NCI-H460 (cell line): ENCODE measurements at regions not wholly inside any gene's neighbourhood (a gene's known extent, or its start where the extent isn't known, plus 50 kb on each side); places are given as distances from the start of the nearest gene placed in this dataset.

Experiments used
- DNase-seq: peaks from one replicate; pipeline ENCODE4 v3.0.0-alpha.2; 2016; ENCODE audit warnings: low read depth; ENCODE audit errors: extremely low read depth

DNA sequence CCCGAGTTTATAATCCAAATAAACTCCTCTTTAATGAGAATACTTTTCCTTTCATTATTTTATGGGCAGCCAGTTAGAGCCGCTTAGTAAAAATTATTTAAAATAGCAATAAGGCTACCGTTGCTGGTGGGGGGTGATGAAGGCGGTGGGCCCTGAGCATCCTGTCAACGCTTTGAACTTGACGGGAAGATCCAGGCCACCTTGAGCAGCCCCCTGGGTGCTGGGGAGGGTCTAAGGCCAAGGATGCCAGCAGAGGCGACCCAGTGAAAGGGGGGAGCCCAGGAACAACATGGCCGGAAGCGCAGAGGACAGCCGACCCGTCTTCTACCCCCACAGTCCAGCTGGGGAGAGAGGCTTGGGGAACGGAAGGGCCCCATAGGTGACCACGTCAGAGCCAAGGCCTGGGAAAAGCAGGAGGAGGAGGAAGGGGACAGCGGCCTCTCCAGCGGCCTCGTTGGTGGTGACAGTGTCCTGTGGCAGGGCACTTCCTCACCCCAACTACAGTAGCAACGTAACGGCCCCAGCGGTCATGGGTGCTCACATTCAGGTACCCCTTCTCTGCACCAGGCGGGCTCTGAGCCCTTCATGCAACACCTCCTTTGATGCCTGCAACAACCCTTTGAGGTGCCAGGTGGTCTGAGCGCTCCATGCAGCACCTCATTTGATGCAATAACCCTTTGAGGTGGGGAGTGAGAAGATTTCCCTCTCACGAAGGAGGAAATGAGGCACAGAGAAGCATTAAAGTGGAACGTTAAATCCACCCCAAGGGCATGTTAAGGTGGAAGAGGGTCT is 695.3 kb downstream of the TBC1D22A start:
- no peak for DNase-seq

DNA sequence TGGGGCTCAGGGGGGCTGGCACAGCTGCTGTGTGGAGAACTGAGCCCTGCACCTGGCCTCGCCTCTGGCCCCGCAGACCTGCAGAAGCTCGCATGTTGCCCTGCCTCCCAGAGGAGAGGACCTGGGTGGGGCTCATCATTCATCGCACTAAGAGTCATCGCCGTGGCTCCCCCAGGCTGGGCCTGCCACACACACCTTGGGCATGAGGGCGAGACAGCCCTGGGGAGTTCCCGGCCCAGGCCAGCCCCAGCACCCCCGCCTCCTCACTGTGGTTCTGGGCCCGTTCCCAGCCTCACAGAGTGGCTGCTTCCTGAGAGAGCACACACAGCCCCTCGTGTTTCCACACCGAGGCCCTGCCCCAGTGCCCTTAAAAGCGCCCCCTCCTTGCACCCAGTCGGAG is 694.6 kb downstream of the TBC1D22A start:
- DNase-seq: no peak

DNA sequence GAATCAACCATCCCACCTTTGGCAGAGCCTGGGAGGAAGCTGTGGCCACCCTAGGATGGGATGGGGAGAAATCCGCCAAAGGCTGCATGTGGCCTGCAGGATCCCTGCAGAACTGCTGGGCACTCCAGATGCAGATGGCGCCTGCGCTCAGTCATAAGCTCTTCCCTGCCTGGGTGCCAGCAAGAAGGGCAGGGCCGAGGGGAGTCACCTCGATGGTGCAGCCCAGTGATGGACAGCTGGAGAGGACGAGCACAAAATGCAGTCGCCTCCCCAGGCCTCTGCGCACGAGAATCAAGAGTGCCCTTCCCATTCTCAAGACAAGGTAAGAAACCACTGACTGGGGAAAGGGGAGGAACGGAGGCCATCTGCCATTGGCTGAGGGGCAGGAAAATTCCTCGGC is 693.6 kb downstream of the TBC1D22A start:
- DNase-seq: no peak

DNA sequence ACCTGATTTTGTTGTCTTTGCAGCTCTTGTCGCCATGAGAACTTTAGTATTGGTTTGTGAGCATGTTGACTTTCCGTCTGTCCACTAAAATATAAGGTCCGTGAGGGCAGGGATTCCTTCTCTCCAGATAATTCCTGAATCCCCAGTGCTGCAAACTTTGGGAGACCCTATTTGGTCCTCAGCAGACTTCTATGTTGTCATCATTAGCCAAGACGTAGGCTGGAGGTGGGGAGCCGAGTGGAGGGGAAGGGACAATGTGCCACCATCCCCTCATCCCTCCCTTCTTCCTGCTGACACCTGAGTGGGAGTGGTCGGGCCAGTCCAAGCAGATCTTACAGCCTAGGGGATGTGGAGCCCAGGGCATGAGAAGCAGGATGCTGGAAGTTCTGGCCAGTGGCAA is 690.6 kb downstream of the TBC1D22A start:
- no peak for DNase-seq

DNA sequence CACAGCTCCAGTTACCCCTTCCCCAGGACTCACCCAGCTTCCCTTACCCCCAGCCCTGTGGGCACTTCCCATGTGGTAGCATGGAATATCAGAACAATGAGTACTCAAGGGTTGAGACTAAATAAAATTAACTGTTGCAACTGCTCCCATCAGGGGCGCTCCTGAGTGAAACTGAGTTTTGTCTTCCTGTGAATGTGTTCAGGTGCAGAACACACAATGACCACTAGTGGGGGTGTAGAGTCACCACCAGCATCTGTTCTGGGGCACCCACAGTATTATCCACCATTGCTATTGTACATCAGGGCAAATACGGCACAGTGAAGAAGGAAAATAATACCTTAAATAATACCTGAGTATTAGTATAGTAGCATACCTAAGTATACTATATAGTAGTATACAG is 689.7 kb downstream of the TBC1D22A start:
- DNase-seq: peak; percentile 4

DNA sequence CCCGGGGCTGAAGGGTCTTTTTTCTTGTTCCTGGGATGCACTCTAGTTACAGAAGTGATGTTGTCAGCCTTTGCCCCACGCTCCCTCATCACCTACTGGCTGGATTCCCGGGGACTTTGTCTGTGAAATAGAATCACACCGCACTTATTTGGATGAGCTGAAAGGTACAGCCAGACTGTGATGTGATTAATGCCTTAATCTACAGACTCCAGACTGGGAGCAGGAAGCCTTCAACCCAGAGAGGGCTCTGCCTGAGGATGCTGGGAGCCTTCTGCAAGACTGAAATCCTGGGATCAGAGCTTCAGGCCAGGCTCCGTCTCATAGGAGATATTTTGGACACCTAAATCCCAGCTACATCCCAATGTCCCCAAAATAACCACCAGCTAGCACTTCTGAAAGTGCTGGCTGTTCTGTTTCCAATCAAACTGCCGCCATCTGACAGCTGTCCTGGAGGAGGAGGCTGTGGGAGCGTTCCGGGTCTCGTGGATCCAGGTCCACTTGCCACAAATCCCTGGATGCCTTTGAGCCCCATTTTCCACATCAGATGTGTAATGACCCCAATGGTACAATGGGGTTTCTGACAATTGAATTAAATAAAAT is 688.5 kb downstream of the TBC1D22A start:
- DNase-seq: no peak

DNA sequence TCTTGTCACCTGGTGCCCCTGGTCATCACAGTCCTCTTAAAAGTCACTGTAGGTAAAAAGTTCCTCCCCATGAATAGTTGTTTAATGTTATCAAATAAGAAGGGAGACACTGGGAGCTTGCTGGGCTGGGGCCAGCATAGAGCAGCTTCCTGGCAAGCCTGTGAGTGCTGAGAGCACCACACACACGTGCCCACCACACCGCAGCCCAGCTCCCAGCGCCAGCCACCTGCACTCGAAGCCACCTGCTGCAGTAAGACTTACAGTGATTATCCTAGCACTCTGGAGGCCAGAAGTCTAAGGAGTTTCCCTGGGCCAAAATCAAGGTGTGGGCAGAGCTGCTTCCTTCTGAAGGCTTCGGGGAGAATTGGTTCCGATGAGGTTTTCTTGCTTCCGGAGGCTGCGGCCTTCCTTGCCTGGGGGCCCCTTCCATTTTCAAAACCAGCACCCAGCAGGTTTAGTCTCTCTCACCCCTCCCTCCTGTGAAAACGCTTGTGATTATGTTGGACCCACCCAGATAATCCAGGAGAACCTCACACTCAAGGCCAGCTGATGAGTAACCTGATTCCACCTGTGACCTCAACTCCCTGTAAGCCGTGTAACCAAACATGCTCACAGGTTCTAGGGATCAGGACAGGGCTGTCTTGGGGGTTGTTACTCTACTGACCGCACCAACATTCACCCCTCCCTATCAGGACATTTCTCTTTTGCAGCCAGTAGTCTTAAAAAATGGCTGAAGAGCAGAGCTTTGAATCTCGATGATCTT is 687.2 kb downstream of the TBC1D22A start:
- no peak for DNase-seq

DNA sequence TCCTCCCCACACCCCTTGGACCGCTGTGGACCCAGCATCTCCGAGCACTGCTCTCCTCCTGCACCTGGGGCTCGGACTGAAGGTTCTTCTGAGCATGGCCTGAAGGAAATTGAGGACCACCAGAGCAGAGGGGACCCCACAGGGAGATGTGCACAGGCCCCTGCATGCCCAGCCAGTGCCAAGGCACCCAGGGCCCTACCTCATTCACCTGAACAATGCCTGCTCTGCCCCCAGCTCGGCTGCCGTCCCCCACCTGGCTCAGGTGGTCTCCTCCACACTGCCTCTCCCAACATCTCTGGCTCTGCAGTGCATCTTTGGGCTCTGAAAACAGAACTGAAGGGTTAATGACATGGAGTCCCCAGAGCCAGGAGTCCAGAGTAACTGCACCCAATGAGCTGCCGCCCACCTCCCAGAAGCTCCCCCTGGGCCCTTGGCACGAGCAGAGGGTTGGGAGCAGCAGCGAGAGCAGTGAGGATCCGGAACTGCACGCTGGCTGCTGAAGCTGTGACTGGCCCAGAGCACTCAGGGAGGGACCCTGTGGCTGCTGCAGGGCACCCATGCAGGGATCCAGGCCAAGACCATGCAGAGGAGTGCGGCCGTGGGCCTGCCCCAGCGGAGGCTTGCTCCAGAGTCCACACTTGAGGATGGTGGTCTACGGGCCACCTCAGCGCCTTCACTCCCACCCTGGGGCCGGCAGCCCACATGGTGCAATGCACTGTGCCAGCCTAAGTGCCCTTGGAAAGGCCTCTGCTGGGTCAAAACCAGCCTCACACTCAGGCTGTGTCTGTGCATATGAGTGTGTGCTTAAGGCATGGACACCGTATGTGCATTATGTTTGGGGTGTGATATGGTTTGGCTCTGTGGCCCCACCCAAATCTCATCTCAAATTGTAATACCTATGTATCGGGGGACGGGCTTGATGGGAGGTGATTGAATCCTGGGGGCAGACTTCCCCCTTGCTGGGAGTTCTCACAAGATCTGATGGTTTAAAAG is 686.1 kb downstream of the TBC1D22A start:
- no peak for DNase-seq

DNA sequence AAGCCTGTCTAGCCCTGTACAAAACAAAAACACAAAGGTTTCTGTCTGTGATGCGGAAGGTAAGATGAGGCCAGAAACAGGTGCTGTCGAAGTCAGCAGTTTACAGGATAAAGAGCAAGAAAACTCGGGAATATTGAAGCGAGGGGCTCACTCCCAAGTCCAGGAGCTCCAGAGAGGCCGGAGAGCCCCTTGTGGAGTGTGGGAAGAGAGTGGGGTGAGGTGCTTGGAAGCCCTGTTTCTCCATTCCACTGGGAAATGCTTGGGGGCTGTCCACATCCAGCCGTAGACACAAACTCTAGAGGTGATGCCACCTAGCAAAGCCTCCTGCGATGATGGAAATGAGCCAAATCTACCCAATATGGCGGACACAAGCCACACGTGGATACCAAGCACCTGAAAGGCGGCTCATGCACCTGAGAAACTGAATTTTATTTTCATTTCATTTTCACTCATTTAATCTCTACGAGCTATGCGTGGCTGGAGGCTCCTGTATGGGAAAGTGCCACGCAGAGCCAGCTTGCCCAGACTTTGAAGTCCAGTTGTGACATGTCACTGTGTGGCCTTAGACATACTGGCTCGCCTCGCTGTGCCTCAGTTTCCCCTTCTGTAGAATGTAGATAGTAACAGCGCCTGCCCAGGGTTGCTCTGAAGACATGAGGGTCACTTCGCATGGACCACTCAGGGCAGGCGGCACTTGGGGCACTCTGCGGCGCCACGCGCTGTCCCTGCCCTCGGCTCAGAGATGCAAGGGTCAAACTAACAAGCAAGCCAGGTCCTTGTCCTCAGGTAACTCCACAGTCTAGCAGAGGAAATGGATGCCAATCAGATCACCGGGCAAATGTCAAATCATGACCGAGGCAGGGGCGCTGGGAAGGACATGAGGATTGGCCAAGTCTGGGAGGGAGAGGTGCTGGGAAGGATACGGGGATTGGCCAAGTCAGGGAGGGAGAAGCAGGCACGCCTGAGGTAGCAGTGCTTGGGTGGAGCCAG is 684.7 kb downstream of the TBC1D22A start:
- DNase-seq: no peak

DNA sequence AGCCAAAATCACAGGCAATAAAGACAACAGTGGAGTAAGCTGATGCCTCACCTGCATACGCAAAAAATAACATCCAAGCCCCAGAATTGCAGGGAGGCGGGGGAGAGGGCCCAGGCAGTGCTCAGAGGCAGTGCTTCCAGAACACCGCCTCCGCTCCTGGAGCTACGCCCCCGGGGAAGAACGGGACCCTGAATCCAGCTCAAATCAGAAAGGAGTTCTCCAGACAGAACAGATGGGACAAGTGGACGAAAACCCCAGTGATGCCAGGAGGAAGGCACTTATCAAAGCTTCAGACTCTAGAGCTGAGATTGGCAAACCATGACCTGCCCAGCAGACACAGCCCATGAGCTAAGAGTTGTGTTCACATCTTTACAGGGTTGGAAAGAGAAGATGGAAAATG is 683.9 kb downstream of the TBC1D22A start:
- DNase-seq: no peak

DNA sequence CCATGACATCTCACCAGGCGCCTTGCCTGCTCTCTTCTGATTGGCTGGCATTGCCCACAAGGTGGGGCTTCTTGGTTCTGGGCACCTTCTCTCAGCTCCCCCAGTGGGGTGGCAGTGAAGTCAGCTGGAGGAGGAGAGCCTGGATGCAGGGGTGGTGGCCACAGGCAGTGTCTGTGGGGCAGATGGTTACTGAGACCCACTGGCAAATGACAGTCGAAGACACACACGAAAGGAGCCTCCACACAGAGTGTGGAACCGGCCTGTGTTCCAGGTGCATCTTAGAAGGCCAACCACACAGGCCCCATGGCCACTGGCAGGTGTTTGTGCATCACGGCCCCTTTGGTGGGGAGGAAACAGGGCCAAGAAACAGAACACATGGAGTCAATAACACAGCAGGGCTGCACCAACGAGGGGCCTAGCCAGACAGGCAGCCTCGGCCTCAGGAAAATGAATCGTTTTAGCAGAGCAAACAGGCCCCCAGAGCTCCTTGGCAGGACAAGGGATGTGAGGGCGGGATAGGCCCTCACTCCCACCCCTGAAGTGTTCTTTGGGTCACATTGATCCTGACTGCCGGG is 683.4 kb downstream of the TBC1D22A start:
- no peak for DNase-seq

DNA sequence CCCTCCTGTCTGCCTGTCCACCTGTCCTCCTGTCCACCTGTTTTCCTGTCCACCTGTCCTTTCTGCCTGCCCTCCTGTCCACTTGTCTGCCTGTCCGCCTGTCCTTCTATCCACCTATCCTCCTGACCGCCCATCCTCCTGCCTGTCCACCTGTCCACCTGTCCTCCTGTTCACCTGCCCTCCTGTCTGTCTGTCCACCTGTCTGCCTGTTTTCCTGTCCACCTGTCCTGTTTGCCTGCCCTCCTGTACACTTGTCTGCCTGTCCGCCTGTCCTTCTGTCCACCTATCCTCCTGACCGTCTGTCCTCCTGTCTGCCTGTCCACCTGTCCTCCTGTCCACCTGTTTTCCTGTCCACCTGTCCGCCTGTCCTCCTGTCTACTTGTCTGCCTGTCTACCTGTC is 682.8 kb downstream of the TBC1D22A start:
- DNase-seq: no peak

DNA sequence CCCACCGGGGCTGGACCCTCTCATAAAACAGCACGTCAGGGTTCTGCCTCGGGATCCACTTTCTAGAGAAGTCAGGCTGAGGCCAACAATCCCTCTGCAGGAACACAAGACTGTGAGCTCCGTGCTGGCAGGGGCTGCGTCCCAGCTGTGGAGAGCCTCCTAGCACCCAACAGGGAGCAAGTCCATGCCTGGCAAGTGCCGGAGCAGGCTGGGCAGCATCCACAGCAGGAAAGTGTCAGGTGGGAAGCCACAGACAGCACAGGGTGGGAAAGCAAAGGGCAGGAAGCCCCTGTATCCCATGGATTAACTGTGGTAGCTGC is 682.3 kb downstream of the TBC1D22A start:
- DNase-seq: no peak

DNA sequence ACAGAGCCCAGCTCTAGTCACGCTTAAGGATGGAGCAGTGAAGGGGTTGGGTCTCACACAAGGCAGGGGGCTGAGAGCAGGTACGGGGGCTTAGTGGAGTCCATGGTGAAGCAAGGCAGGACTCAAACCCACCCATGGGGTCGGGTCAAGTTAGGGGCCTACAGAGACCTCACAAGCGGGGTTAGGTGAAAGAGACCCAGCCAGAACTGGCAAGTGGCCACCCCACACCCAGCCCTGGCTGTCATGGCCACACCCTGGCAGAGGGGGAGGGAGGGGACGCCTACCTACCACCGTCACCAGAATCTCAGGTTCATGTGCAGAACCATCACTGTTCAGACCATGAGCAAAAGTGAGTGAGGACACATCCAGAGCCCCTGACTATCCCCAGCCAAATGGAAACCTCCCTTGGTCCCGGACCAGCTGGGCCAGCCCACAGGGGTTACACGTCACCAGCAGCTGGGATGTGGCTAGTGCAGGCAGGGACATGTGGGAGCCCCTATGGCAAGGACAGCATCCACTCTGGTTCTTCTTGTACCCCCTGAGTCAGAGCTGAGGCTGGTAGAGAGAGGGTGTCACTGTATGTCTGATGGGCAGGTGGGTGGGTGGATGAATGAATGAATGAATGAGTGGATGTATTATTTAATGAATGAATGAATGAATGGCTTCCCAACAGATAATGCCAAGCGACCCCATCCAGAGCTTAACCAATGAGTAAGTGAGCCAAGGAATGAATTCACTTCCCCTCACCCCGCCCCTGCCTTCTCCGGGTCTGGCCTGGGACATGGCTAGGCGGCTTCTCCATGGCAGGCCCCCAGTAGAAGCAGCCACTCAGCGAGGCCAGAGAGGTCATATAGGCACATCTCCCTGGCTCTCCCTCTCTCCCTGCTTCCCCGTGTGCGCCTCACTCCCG is 681.6 kb downstream of the TBC1D22A start:
- DNase-seq: no peak

DNA sequence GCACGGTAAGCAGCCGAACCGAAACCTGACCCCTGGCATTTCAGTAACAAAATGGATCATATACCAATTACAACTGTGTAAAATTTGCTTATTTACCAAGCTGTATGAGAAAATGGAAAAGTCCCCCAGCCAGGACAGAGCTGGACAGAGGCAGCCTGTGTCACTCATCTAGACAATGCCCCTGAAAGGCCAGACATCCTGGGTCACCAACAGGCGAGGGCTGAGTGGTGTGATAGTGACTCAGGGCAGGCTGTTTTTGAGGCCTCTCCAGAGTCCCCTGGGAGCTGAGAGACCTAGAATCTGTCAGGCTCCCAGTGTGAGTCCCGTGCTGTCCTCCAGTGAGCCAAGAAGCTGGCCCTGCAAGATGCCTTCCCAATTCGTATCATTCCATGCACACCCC is 680.4 kb downstream of the TBC1D22A start:
- DNase-seq: no peak

DNA sequence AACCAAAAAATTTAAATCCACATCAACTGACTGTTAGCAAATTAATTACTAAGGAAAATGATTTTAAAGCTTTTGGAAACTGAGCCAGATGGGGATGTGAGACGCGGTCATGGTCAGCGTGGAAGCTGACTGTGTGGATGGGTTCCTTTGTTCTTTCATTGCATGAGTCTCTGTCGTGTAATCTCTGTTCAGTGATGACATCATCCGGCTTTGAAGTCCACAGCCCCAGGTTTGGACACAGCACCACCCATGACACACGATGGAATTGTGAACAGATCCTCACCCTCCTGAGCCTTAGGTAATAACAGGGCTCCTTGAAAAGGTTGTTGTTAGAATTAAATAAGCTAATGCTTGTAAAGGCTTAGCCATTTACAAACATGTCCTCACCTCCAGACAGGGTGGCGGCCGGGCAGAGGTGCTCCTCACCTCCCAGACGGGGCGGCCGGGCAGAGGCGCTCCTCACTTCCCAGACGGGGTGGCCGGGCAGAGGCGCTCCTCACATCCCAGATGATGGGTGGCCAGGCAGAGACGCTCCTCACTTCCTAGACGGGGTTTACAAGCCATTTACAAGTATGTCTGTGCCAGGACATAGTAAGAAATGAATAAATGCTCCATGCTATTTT is 677.3 kb downstream of the TBC1D22A start:
- no peak for DNase-seq

DNA sequence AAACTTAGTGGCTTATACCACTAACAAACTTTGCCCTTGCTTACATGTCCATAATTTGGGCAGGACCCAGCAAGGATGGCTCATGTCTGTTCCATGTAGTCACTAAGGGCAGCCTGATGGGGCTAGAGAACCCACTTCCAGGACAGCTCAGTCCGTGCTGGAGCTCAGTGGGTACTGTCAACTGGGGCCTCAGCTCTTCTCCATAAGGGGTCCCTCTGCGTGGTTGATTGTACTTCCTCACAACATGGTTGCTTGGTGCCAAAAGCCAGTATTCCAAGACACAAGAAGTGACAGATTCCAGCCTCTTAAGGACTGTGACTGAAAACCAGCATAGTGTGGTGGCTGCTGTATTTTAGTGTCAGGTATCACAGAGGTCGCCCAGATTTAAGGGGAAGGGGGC is 675.2 kb downstream of the TBC1D22A start:
- DNase-seq: no peak

DNA sequence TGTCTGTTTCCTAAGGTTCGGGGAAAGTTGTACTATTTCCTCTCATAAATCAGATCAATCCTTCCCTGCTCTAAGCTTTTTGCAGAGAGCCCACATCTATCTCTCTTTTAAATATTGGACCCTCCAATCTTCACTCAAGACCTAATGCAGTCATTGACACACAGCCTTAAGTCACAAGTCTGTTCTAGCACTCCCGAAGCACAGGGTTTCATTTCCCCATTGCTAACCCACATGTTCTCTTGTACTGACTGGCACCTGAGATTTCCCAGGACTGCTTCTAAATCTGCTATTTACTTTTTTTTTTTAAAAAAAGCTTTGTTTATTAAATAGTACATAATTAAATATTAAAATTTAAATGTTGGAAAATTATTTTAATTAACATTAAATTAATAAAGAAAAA is 674.7 kb downstream of the TBC1D22A start:
- no peak for DNase-seq
